Transverse colon (tissue), 4 donors: ENCODE measurements at regions not wholly inside any gene's neighbourhood (a gene's known extent, or its start where the extent isn't known, plus 50 kb on each side); places are given as distances from the start of the nearest gene placed in this dataset.

Experiments used
- DNase-seq: peaks from one replicate; pipeline ENCODE4 v3.0.0-alpha.2; 2019
- H3K27ac ChIP-seq, 4 donors: fragments of 200-600 bp; sonication (generic); 2 replicates each; pipeline ENCODE4 v1.5.1; 2016 to 2018; ENCODE audit warnings: inconsistent platforms in 4 of 4
- H3K27me3 ChIP-seq: fragments of 200-600 bp; sonication (generic); 2 replicates; pipeline ENCODE4 v1.5.1; 2017; ENCODE audit warnings: inconsistent platforms
- H3K36me3 ChIP-seq, 4 donors: fragments of 200-600 bp; sonication (generic); 2 replicates each; pipeline ENCODE4 v1.5.1; 2017 to 2019; ENCODE audit warnings: inconsistent platforms in 4 of 4
- H3K4me1 ChIP-seq, 4 donors: fragments of 200-600 bp; sonication (generic); 2 replicates each; pipeline ENCODE4 v1.5.1; 2017 to 2020; ENCODE audit warnings: inconsistent platforms in 4 of 4
- H3K4me3 ChIP-seq, 4 donors: fragments of 200-600 bp; sonication (generic); 1 replicate in 1 of 4; 2 replicates in 3 of 4; pipeline versions ENCODE4 v1.5.1 to v1.6.1; 2017 to 2019; ENCODE audit warnings: inconsistent platforms in 4 of 4
- H3K9me3 ChIP-seq, 2 donors: fragments of 200-600 bp; sonication (generic); 2 replicates each; pipeline ENCODE4 v1.5.1; 2017 to 2019; ENCODE audit warnings: inconsistent platforms in 2 of 2
- CTCF ChIP-seq, 5 experiments: fragments of 200-600 bp in 3 of 5; fragments of 450-650 bp in 2 of 5; sonication (generic) in 3 of 5; IDR thresholded peaks; 1 replicate in 2 of 5; 2 replicates in 3 of 5; pipeline ENCODE4 v1.5.1; 2016 to 2017; ENCODE audit warnings: antibody characterized with exemption in 5 of 5, inconsistent platforms in 3 of 5, mild to moderate bottlenecking in 2 of 5, moderate library complexity in 1 of 5
- EP300 ChIP-seq: sonication (generic); formaldehyde crosslinking; IDR thresholded peaks from one replicate; pipeline ENCODE4 v1.6.1; 2017; ENCODE audit warnings: antibody characterized with exemption, low read depth
- POLR2A ChIP-seq: fragments of 450-650 bp; IDR thresholded peaks from one replicate; pipeline ENCODE4 v1.6.1; 2016; ENCODE audit warnings: antibody characterized with exemption, mild to moderate bottlenecking, moderate library complexity
- POLR2AphosphoS5 ChIP-seq, 3 donors: sonication (generic); formaldehyde crosslinking; IDR thresholded peaks; one replicate each; pipeline ENCODE4 v1.6.1; 2016; ENCODE audit warnings: antibody characterized with exemption in 3 of 3
- WGBS, 2 donors: methylation state at CpG; one replicate each; pipeline ENCODE4 v1.1.5; 2018; ENCODE audit warnings: low coverage in 1 of 2; 5-methylcytosine and 5-hydroxymethylcytosine counted together
- in situ Hi-C, 4 donors: fragments of 200-750 bp; cut with MboI; loops; one replicate each; pipeline versions ENCODE4 v1.15.0 to v1.15.1; 2017; ENCODE audit warnings: low sequenced_read_pairs in 3 of 4, low pct_ligation_motif_present in 1 of 4, low pct_unique_long_range_greater_than_20kb in 1 of 4
- intact Hi-C: fragments of 100-400 bp; cut with DNase I; formaldehyde crosslinking; loops from one replicate; pipeline ENCODE4 v1.15.1; 2023; ENCODE audit warnings: low total_unique reads

GRCh38 chr9:86545090-86545489, 190.9 kb upstream of the TUT7 start:
- Histone ChIP-seq H3K27me3 (no peaks in the 10 kb centered on the region), H3K4me3 (no peak overlapping the region), H3K9me3 (no peaks in the 10 kb centered on the region), H3K4me1 (no peaks in the 10 kb centered on the region), H3K27ac (no peak overlapping the region), H3K36me3 (no peaks in the 10 kb centered on the region)
- WGBS, 2 donors = 51 to 67% methylated on average over 2 of the region's 2 CpGs
- no peak for DNase-seq
- no peak for TF ChIP-seq POLR2A
- no peak for TF ChIP-seq CTCF (IDR thresholded peaks at IDR 0.05)
- TF ChIP-seq POLR2AphosphoS5 (IDR thresholded peaks at IDR 0.05) = no peak
- no peak for TF ChIP-seq EP300
- intact Hi-C loops (no loop called here), in situ Hi-C loops (no loop called here)

GRCh38 chr9:86541014-86541570, 186.9 kb upstream of the TUT7 start:
- no peaks in the 10 kb centered on the region for H3K36me3 ChIP-seq
- no peak for TF ChIP-seq POLR2AphosphoS5 (IDR thresholded peaks at IDR 0.05)
- no peak overlapping the region for H3K4me3 ChIP-seq
- H3K9me3 ChIP-seq = no peaks in the 10 kb centered on the region
- no peaks in the 10 kb centered on the region for H3K27me3 ChIP-seq
- 26 to 37% methylated on average over 2 of the region's 2 CpGs for WGBS, 2 donors
- no peak for DNase-seq
- H3K4me1 ChIP-seq = no peaks in the 10 kb centered on the region
- intact Hi-C loops = no loop called here
- H3K27ac ChIP-seq = no peak overlapping the region
- in situ Hi-C loops = no loop called here

- intact Hi-C loops = no loop called here
- no peaks in the 10 kb centered on the region for H3K36me3 ChIP-seq
These were observed 181.3 kb upstream of the TUT7 start for GRCh38 chr9:86535406-86535915.

GRCh38 chr9:86534572-86535258, 180.5 kb upstream of the TUT7 start:
- H3K36me3 ChIP-seq = no peaks in the 10 kb centered on the region
- H3K27ac ChIP-seq = no peak overlapping the region
- no peaks in the 10 kb centered on the region for H3K9me3 ChIP-seq
- TF ChIP-seq CTCF (IDR thresholded peaks at IDR 0.05) = no peak
- no peak for TF ChIP-seq POLR2AphosphoS5 (IDR thresholded peaks at IDR 0.05)
- TF ChIP-seq EP300 = no peak
- TF ChIP-seq POLR2A = no peak
- in situ Hi-C loops (no loop called here), intact Hi-C loops (no loop called here)
- 60 to 69% methylated on average over 4 of the region's 4 CpGs for WGBS, 2 donors
- H3K4me1 ChIP-seq = no peaks in the 10 kb centered on the region
- no peak for DNase-seq
- H3K4me3 ChIP-seq = no peak overlapping the region
- H3K27me3 ChIP-seq = no peaks in the 10 kb centered on the region

More at GRCh38 chr9:86535406-86535915, 181.3 kb upstream of the TUT7 start:
- Histone ChIP-seq H3K4me3 (no peak overlapping the region), H3K27ac (no peak overlapping the region), H3K27me3 (no peaks in the 10 kb centered on the region), H3K4me1 (no peaks in the 10 kb centered on the region), H3K9me3 (no peaks in the 10 kb centered on the region)
- in situ Hi-C loops = no loop called here
- no peak for TF ChIP-seq POLR2A
- no peak for TF ChIP-seq POLR2AphosphoS5 (IDR thresholded peaks at IDR 0.05)
- TF ChIP-seq EP300 = no peak
- no peak for TF ChIP-seq CTCF (IDR thresholded peaks at IDR 0.05)
- WGBS, 2 donors = 60 to 73% methylated on average over 5 of the region's 5 CpGs
- no peak for DNase-seq
